H7 (cell line): ENCODE measurements at regions not wholly inside any gene's neighbourhood (a gene's known extent, or its start where the extent isn't known, plus 50 kb on each side); places are given as distances from the start of the nearest gene placed in this dataset.
"Not testable (repeated sequence)": the region's sequence is repeated elsewhere in the genome, so short reads cannot be mapped to it uniquely, and the experiment has no call there.

Experiments
- DNase-seq: peaks from one replicate; pipeline ENCODE4 v3.0.0; 2012
- H3K27me3 ChIP-seq: 2 replicates; pipeline ENCODE4 v1.6.0; 2011; ENCODE audit warnings: mild to moderate bottlenecking, low read length; ENCODE audit not compliant: control insufficient read depth, insufficient read depth
- H3K36me3 ChIP-seq: replicated peaks from 2 replicates; pipeline ENCODE4 v1.5.1; 2011; ENCODE audit warnings: low read length; ENCODE audit not compliant: control insufficient read depth, insufficient read depth
- H3K4me3 ChIP-seq: 2 replicates; pipeline ENCODE4 v1.5.1; 2011; ENCODE audit warnings: low read depth, mild to moderate bottlenecking, control low read depth, low read length, moderate library complexity; ENCODE audit not compliant: insufficient read depth

GRCh38 chrX:11007076-11007475 is 104.1 kb upstream of the HCCS start:
- H3K4me3 ChIP-seq, H3K27me3 ChIP-seq, DNase-seq, H3K36me3 ChIP-seq: not testable (repeated sequence)

DNA sequence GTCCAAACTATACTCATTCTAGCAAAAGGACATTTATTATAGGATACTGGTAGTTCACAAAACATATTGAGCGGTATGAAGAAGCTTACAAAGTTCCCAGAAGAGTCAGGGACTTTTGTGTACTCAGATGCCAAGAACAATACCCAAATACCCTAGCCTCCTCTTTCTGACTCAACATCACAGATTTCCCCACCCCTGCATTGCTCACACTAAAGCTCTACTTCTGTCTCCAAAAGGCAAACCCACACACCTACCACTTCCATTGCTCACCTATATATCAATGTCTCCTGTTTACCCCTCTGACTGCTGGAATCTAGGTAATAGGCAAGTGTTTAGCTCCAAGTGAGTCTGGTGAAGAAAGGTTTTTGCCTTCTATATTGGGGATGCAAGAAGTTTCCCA is 100.7 kb upstream of the HCCS start:
- H3K4me3 ChIP-seq = no peak overlapping the region
- H3K27me3 ChIP-seq = no peaks in the 10 kb centered on the region
- H3K36me3 ChIP-seq = no peaks in the 10 kb centered on the region
- DNase-seq = no peak

- H3K4me3 ChIP-seq = no peak overlapping the region
- no peaks in the 10 kb centered on the region for H3K27me3 ChIP-seq
Observed at GRCh38 chrX:11016728-11017127, 94.4 kb upstream of the HCCS start.

DNA sequence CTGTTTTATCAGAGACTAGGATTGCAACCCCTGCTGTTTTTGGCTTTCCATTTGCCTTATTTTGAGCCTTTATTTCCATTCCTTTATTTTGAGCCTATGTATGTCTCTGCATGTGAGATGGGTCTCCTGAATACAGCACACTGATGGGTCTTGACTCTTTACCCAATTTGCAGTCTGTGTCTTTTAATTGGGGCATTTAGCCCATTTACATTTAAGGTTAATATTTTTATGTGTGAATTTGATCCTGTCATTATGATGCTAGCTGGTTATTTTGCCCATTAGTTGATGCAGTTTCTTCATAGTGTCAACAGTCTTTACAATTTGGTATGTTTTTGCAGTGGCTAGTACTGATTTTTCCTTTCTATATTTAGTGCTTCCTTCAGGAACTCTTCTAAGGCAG is 88.5 kb upstream of the HCCS start:
- H3K36me3 ChIP-seq, DNase-seq, H3K27me3 ChIP-seq, H3K4me3 ChIP-seq: not testable (repeated sequence)

More at GRCh38 chrX:11016728-11017127, 94.4 kb upstream of the HCCS start:
- no peaks in the 10 kb centered on the region for H3K36me3 ChIP-seq
- DNase-seq = no peak

DNA sequence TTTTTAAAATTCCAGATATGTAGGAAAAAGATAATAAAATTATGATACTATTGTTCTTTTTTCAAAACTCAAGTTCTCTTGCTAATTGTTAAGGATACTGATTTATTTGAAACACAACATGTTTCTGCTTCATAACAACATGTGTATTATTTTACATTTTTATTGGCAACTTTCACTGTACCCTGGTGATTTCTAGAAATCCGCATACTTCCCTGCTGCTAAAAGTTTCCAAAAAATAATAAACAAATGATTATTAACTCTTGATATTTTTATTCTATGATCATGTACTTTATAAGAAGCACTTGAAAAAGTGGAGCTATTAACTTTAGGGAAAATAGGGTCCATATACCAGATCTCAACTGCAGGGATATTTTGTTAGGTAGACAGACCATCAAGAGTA is 71.2 kb upstream of the HCCS start:
- Histone ChIP-seq H3K27me3 (no peaks in the 10 kb centered on the region), H3K36me3 (no peaks in the 10 kb centered on the region), H3K4me3 (no peak overlapping the region)
- no peak for DNase-seq

DNA sequence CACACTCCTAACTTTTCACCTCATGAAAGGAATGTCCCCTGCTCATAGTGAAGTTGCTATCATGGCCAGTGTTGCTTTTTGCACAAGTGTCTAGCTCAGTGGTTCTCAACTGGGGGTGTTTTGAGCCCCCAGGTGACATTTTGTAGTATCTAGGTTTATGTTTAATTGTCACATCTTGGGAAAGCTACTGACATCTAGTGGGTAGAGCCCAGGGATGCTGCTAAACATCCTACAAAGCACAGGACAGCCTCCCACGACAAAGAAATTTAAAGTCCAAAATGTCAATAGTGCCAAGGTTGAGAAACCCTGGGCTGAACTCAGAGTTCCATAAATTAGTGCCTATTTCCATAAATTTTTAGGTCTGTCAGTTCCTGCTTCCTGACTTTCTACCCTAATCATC is 70.7 kb upstream of the HCCS start:
- Histone ChIP-seq H3K4me3 (no peak overlapping the region), H3K36me3 (no peaks in the 10 kb centered on the region), H3K27me3 (no peaks in the 10 kb centered on the region)
- no peak for DNase-seq

GRCh38 chrX:11040996-11041395 is 70.1 kb upstream of the HCCS start:
- Histone ChIP-seq H3K4me3 (no peak overlapping the region), H3K36me3 (no peaks in the 10 kb centered on the region), H3K27me3 (no peaks in the 10 kb centered on the region)
- no peak for DNase-seq

DNA sequence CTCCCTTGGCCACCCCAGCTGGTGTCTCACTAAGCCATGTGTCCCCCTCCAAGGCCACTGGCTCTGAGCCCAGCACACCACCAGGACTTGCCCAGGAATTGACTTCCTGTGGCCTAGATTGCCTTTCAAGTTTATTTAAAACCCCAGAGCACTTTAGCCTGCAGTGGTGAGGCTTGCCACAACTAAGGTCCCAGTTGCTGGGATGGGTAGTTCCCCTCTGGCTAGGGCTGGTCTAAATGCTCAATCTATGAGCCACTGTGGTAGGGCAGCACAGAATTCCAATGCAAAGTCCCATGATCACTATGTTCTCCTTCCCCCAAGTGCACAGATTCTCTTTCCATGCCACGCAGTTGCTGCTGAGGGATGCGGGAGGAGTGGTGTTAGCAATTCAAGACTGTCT is 61.1 kb upstream of the HCCS start:
- DNase-seq = no peak
- Histone ChIP-seq H3K27me3 (no peaks in the 10 kb centered on the region), H3K4me3 (no peak overlapping the region), H3K36me3 (no peaks in the 10 kb centered on the region)

GRCh38 chrX:11053351-11053750 is 57.8 kb upstream of the HCCS start:
- H3K4me3 ChIP-seq = no peak overlapping the region
- no peaks in the 10 kb centered on the region for H3K36me3 ChIP-seq
- DNase-seq = no peak
- H3K27me3 ChIP-seq = no peaks in the 10 kb centered on the region

DNA sequence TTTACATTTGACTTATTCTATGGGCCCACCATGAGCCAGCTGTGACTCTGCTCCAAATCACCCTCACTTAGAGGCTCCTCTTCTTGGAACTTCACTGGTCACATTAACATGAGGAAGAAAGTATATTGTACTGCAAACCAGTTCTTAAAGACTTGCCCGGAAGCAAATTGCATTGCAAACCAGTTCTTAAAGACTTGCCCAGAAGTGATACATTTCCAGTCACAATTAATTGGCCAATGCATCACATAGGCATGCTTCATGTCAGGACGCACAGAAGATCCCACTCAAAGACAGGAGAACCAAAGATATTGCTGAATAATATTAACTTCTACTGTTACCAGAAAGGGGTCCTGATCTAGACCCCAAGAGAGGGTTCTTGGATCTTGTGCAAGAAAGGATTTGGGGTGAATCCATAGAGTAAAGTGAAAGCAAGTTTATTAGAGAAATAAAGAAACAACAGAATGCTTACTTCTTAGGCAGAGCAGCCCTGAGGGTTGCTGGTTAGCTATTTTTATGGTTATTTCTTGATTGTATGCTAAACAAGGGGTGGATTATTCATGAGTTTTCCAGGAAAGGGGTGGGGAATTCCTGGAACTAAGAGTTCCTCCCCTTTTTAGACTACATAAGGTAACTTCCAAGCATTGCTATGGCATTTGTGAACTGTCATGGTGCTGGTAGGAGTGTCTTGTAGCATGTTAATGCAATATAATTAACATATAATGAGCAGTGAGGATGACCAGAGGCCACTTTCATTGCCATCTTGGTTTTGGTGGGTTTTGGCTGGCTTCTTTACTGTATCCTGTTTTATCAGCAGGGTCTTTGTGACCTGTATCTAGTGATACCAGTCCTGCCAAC is 54.6 kb upstream of the HCCS start:
- no peaks in the 10 kb centered on the region for H3K27me3 ChIP-seq
- H3K4me3 ChIP-seq = no peak overlapping the region
- H3K36me3 ChIP-seq = no peaks in the 10 kb centered on the region
- no peak for DNase-seq

- Histone ChIP-seq H3K4me3 (no peak overlapping the region), H3K27me3 (no peaks in the 10 kb centered on the region), H3K36me3 (no peaks in the 10 kb centered on the region)
- DNase-seq = no peak
Observed at GRCh38 chrX:11059933-11060332, 51.2 kb upstream of the HCCS start.
